HepG2 (cell line): ENCODE measurements at regions not wholly inside any gene's neighbourhood (a gene's known extent, or its start where the extent isn't known, plus 50 kb on each side); places are given as distances from the start of the nearest gene placed in this dataset.

Experiments
- ESRRA ChIP-seq: sonication (generic); formaldehyde crosslinking; IDR thresholded peaks from 2 replicates; pipeline ENCODE4 v1.5.1; 2020; ENCODE audit warnings: mild to moderate bottlenecking, low read depth, missing genetic modification reagents
- FIP1L1 ChIP-seq: fragments of 200-400 bp; formaldehyde crosslinking; IDR thresholded peaks from 2 replicates; pipeline ENCODE4 v1.6.1; 2018; ENCODE audit warnings: low read depth, mild to moderate bottlenecking, low read length, moderate library complexity, borderline replicate concordance; ENCODE audit not compliant: insufficient read depth
- FOXC1 ChIP-seq: sonication (generic); formaldehyde crosslinking; IDR thresholded peaks from 2 replicates; pipeline ENCODE4 v1.8.0; 2022; ENCODE audit warnings: mild to moderate bottlenecking, missing genetic modification reagents, borderline replicate concordance
- GLI4 ChIP-seq: sonication (generic); formaldehyde crosslinking; IDR thresholded peaks from 2 replicates; pipeline ENCODE4 v1.5.1; 2020; ENCODE audit warnings: missing genetic modification reagents, mild to moderate bottlenecking, moderate library complexity, borderline replicate concordance
- HDAC2 ChIP-seq: sonication (generic); formaldehyde crosslinking; IDR thresholded peaks from 2 replicates; pipeline ENCODE4 v1.4.0; 2020; ENCODE audit warnings: missing genetic modification reagents
- HES4 ChIP-seq: sonication (generic); formaldehyde crosslinking; IDR thresholded peaks from 2 replicates; pipeline ENCODE4 v1.9.0; 2021; ENCODE audit warnings: mild to moderate bottlenecking, missing genetic modification reagents, borderline replicate concordance
- IRX3 ChIP-seq: sonication (generic); formaldehyde crosslinking; IDR thresholded peaks from 2 replicates; pipeline ENCODE4 v1.8.1; 2023; ENCODE audit warnings: mild to moderate bottlenecking, low read depth, missing genetic modification reagents, borderline replicate concordance
- POGZ ChIP-seq: sonication (generic); formaldehyde crosslinking; IDR thresholded peaks from 2 replicates; pipeline ENCODE4 v1.4.0; 2020; ENCODE audit warnings: mild to moderate bottlenecking, missing genetic modification reagents
- SRSF9 ChIP-seq: fragments of 200-400 bp; formaldehyde crosslinking; IDR thresholded peaks from 2 replicates; pipeline ENCODE4 v1.6.1; 2018; ENCODE audit warnings: borderline replicate concordance, mild to moderate bottlenecking, low read depth, low read length; ENCODE audit not compliant: insufficient read depth, poor library complexity, severe bottlenecking
- TBX3 ChIP-seq: fragments of 450-650 bp; IDR thresholded peaks from 2 replicates; pipeline ENCODE4 v1.6.1; 2017; ENCODE audit warnings: antibody characterized with exemption, mild to moderate bottlenecking, inconsistent platforms, borderline replicate concordance
- ZBTB1 ChIP-seq: sonication (generic); formaldehyde crosslinking; IDR thresholded peaks from 2 replicates; pipeline ENCODE4 v1.4.0; 2020; ENCODE audit warnings: missing genetic modification reagents, borderline replicate concordance
- ZNF143 ChIP-seq: sonication (generic); formaldehyde crosslinking; IDR thresholded peaks from 2 replicates; pipeline ENCODE4 v1.4.0; 2020; ENCODE audit warnings: missing genetic modification reagents
- ZNF263 ChIP-seq: sonication (generic); formaldehyde crosslinking; IDR thresholded peaks from 2 replicates; pipeline ENCODE4 v1.4.0; 2020; ENCODE audit warnings: missing genetic modification reagents
- ZNF33A ChIP-seq: sonication (generic); formaldehyde crosslinking; IDR thresholded peaks from 2 replicates; pipeline ENCODE4 v1.5.1; 2020; ENCODE audit warnings: missing genetic modification reagents, mild to moderate bottlenecking, moderate library complexity, borderline replicate concordance
- ZNF354B ChIP-seq: sonication (generic); formaldehyde crosslinking; IDR thresholded peaks from 2 replicates; pipeline ENCODE4 v1.8.0; 2022; ENCODE audit warnings: mild to moderate bottlenecking, missing genetic modification reagents
- ZNF772 ChIP-seq: sonication (generic); formaldehyde crosslinking; IDR thresholded peaks from 2 replicates; pipeline ENCODE4 v1.5.0; 2020; ENCODE audit warnings: mild to moderate bottlenecking, missing genetic modification reagents
- TF ChIP-seq, protein P1 (sequence below): IDR thresholded peaks from 2 replicates; pipeline ENCODE4 v1.6.1; 2016; ENCODE audit warnings: low read depth, borderline replicate concordance
- TF ChIP-seq, protein P2 (sequence below): sonication (generic); formaldehyde crosslinking; IDR thresholded peaks from 2 replicates; pipeline ENCODE4 v1.4.0; 2020; ENCODE audit warnings: mild to moderate bottlenecking, low read depth, missing genetic modification reagents
- TF ChIP-seq, protein P3 (sequence below): IDR thresholded peaks from 2 replicates; pipeline ENCODE4 v1.6.1; 2012; ENCODE audit warnings: inconsistent platforms
- TF ChIP-seq, protein P4 (sequence below): sonication (generic); formaldehyde crosslinking; IDR thresholded peaks from 2 replicates; pipeline ENCODE4 v1.4.0; 2020; ENCODE audit warnings: missing genetic modification reagents

DNA sequence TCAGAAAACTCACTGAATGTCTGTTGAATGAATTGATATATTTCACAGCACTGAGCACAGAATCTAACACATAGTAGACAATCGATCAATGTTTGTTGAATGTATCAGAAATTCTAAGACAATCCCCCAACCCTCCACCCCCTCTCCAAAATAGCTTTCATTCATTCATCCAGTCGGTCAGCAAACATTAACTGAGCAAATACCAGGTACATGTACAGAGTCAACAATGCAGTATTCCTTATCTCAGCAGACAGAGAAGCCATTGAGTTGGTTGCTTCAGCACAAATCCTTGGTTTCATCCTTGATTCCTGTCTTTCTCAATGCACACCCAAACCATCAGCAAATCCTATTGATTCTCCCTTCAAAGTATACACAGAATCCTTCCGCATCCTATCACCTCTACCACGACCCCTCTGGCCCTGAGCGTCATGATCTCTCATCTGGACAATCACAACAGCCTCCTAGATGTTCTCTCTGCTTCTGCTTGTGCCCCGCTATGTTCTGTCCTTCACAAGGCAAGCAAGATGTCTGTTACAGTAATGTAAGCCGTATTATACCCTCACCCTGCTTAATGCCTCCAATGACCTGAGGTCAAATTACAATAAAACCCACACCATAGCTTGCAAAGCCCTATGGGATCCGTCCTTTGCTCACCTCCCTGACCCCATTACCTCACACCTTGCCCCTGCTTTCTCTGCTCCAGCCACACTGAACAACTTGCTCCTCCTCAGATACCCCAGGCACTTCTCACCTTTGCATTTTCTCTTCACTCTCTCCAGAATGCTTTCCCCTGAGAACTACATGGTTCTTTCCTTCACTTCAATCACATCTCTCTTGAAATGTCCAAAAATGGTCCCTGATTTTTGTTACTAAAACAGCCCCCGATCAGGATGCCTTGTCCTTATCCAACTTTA is 738.1 kb upstream of the TBX3 start (continued):
- no peak; the same call in 1 of the 2 replicates for TF ChIP-seq IRX3 (CRISPR knock-in tag)
- TF ChIP-seq ZNF33A, result no peak
- peak; percentile 45; the same call in 1 of the 2 replicates for TF ChIP-seq ZNF143 (CRISPR knock-in tag)
- TF ChIP-seq, protein P1, sequence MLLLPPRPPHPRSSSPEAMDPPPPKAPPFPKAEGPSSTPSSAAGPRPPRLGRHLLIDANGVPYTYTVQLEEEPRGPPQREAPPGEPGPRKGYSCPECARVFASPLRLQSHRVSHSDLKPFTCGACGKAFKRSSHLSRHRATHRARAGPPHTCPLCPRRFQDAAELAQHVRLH (CRISPR knock-in tag), result no peak
- no peak for TF ChIP-seq HES4
- peak; percentile 94 for TF ChIP-seq HDAC2 (CRISPR knock-in tag)
- TF ChIP-seq ZBTB1, result no peak
- TF ChIP-seq POGZ (CRISPR knock-in tag), result peak; percentile 82
- TF ChIP-seq ZNF772, result no peak
- TF ChIP-seq, protein P2, sequence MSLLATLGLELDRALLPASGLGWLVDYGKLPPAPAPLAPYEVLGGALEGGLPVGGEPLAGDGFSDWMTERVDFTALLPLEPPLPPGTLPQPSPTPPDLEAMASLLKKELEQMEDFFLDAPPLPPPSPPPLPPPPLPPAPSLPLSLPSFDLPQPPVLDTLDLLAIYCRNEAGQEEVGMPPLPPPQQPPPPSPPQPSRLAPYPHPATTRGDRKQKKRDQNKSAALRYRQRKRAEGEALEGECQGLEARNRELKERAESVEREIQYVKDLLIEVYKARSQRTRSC (CRISPR knock-in tag), result no peak
- no peak; the same call in 1 of the 2 replicates for TF ChIP-seq ESRRA (CRISPR knock-in tag)
- no peak for TF ChIP-seq SRSF9
- TF ChIP-seq, protein P3, sequence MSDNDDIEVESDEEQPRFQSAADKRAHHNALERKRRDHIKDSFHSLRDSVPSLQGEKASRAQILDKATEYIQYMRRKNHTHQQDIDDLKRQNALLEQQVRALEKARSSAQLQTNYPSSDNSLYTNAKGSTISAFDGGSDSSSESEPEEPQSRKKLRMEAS, result no peak
- TF ChIP-seq FOXC1 (CRISPR knock-in tag), result peak; percentile 40; the same call in 1 of the 2 replicates
- TF ChIP-seq ZNF354B, result no peak
- TF ChIP-seq, protein P4, sequence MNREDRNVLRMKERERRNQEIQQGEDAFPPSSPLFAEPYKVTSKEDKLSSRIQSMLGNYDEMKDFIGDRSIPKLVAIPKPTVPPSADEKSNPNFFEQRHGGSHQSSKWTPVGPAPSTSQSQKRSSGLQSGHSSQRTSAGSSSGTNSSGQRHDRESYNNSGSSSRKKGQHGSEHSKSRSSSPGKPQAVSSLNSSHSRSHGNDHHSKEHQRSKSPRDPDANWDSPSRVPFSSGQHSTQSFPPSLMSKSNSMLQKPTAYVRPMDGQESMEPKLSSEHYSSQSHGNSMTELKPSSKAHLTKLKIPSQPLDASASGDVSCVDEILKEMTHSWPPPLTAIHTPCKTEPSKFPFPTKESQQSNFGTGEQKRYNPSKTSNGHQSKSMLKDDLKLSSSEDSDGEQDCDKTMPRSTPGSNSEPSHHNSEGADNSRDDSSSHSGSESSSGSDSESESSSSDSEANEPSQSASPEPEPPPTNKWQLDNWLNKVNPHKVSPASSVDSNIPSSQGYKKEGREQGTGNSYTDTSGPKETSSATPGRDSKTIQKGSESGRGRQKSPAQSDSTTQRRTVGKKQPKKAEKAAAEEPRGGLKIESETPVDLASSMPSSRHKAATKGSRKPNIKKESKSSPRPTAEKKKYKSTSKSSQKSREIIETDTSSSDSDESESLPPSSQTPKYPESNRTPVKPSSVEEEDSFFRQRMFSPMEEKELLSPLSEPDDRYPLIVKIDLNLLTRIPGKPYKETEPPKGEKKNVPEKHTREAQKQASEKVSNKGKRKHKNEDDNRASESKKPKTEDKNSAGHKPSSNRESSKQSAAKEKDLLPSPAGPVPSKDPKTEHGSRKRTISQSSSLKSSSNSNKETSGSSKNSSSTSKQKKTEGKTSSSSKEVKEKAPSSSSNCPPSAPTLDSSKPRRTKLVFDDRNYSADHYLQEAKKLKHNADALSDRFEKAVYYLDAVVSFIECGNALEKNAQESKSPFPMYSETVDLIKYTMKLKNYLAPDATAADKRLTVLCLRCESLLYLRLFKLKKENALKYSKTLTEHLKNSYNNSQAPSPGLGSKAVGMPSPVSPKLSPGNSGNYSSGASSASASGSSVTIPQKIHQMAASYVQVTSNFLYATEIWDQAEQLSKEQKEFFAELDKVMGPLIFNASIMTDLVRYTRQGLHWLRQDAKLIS (CRISPR knock-in tag), result 0 out of 2 replicates have a peak, but pooled peaks have one; percentile 47
- 0 out of 2 replicates have a peak, but pooled peaks have one; percentile 59 for TF ChIP-seq ZNF263
- no peak for TF ChIP-seq FIP1L1
- peak; percentile 81 for TF ChIP-seq TBX3
- no peak for TF ChIP-seq GLI4
